Suprapubic skin (tissue), 4 donors: ENCODE measurements at regions not wholly inside any gene's neighbourhood (a gene's known extent, or its start where the extent isn't known, plus 50 kb on each side); places are given as distances from the start of the nearest gene placed in this dataset.

Experiments
- EP300 ChIP-seq: sonication (generic); formaldehyde crosslinking; IDR thresholded peaks from one replicate; pipeline ENCODE4 v1.6.1; 2017; ENCODE audit warnings: antibody characterized with exemption
- POLR2A ChIP-seq, 2 donors: fragments of 450-650 bp; IDR thresholded peaks; one replicate each; pipeline ENCODE4 v1.6.1; 2017; ENCODE audit warnings: antibody characterized with exemption in 2 of 2, mild to moderate bottlenecking in 2 of 2, moderate library complexity in 2 of 2
- POLR2AphosphoS5 ChIP-seq, 3 donors: sonication (generic); formaldehyde crosslinking; IDR thresholded peaks; one replicate each; pipeline ENCODE4 v1.6.1; 2017; ENCODE audit warnings: antibody characterized with exemption in 3 of 3
- TF ChIP-seq, protein P1 (sequence below), 2 donors: fragments of 200-600 bp in 1 of 2; fragments of 450-650 bp in 1 of 2; sonication (generic) in 1 of 2; IDR thresholded peaks; one replicate each; pipeline ENCODE4 v1.5.1; 2016 to 2019; ENCODE audit warnings: antibody characterized with exemption in 2 of 2, mild to moderate bottlenecking in 1 of 2, moderate library complexity in 1 of 2

DNA sequence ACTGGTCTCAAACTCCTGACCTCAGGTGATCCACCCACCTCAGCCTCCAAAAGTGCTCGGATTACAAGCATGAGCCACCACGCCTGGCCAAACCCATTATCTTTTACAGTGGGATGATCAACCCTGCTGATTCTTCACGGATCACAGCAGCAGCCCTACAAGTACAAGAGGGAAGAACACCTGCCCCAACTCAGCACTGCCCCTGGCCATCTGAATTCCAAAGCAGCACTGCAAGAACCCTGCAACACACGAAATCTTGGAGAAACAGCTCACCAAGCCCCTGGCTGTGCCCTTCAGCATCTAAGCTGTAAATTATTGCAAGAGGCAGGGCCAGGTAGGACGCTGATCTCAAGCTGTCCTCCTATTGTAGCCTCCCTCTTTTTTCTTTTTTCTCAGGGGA, 54.5 kb upstream of the MC3R start:
- TF ChIP-seq POLR2AphosphoS5 (IDR thresholded peaks at IDR 0.05) (no peak), POLR2A (IDR thresholded peaks at IDR 0.05) (no peak), EP300 (no peak)
- TF ChIP-seq, protein P1, sequence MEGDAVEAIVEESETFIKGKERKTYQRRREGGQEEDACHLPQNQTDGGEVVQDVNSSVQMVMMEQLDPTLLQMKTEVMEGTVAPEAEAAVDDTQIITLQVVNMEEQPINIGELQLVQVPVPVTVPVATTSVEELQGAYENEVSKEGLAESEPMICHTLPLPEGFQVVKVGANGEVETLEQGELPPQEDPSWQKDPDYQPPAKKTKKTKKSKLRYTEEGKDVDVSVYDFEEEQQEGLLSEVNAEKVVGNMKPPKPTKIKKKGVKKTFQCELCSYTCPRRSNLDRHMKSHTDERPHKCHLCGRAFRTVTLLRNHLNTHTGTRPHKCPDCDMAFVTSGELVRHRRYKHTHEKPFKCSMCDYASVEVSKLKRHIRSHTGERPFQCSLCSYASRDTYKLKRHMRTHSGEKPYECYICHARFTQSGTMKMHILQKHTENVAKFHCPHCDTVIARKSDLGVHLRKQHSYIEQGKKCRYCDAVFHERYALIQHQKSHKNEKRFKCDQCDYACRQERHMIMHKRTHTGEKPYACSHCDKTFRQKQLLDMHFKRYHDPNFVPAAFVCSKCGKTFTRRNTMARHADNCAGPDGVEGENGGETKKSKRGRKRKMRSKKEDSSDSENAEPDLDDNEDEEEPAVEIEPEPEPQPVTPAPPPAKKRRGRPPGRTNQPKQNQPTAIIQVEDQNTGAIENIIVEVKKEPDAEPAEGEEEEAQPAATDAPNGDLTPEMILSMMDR (IDR thresholded peaks at IDR 0.05): no peak
